ENCODE measurements at regions not wholly inside any gene's neighbourhood (a gene's known extent, or its start where the extent isn't known, plus 50 kb on each side); places are given as distances from the start of the nearest gene placed in this dataset.
"Not testable (repeated sequence)": the region's sequence is repeated elsewhere in the genome, so short reads cannot be mapped to it uniquely, and the experiment has no call there.

GRCh38 chr10:35993591-35994515 is 351.8 kb upstream of the FZD8 start:
- no peak for DNase-seq (ENCODE audit: low spot score)

- DNase-seq (ENCODE audit: low spot score): no peak
These were observed 350.0 kb upstream of the FZD8 start for GRCh38 chr10:35992107-35992506.

GRCh38 chr10:35986756-35987502 is 344.8 kb upstream of the FZD8 start:
- DNase-seq (ENCODE audit: low spot score): no peak

- no peak for DNase-seq (ENCODE audit: low spot score)
These were observed 337.0 kb upstream of the FZD8 start for GRCh38 chr10:35979116-35979515.

DNA sequence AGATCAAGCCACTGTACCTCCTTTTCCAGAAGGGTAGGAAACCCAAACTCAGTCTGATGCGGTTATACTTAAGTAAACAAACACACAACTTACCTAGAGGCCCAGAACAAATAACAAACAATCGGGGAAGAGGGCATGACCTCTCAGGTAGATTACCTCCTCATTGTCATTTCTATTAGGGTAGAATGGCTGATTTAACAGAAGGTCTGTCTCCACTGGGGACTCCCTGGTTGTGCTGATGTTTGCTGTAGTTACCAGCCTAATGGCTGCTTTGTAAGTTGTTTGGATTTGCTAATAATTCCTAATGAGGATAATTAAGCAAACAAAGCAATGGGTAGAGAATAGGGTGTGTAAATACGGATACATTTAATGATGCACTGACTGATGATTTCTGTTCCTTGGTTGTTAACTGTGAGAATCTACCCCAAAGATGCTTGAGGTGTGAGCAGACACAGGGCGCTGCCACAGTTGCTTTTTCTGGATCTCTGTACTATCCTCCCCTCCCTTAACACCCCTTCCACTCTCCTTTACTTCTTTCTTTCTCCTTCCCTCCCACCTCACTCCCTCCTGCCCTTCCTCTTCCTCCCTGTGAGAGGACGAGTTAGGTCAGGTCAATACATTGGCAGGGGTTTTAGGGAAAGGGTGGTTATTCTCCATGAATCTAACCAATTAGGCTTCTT is 332.0 kb upstream of the FZD8 start:
- not testable (repeated sequence) for DNase-seq (ENCODE audit: low spot score)

DNA sequence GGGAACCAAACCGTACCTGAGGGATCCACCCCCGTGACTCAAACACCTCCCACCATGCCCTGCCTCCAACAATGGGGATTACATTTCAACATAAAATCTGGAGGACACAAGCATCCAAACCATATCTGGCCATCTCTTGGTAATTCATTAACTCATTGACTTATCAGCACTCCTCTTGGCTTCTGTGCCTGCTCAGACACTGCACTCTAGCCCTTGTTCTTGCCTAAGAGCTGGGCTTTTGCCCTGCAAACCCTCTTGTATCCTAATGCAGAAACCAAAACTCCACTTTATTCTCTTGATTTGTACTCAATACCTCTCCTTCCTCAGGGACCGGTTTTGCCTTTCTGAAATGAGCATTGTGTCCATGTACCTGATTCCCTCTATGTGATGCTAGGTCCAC is 330.2 kb upstream of the FZD8 start:
- no peak for DNase-seq (ENCODE audit: low spot score)

- DNase-seq (ENCODE audit: low spot score): no peak
These were observed 329.3 kb upstream of the FZD8 start for GRCh38 chr10:35971397-35971796.

GRCh38 chr10:35963685-35964084 is 321.6 kb upstream of the FZD8 start:
- DNase-seq (ENCODE audit: low spot score): no peak

DNA sequence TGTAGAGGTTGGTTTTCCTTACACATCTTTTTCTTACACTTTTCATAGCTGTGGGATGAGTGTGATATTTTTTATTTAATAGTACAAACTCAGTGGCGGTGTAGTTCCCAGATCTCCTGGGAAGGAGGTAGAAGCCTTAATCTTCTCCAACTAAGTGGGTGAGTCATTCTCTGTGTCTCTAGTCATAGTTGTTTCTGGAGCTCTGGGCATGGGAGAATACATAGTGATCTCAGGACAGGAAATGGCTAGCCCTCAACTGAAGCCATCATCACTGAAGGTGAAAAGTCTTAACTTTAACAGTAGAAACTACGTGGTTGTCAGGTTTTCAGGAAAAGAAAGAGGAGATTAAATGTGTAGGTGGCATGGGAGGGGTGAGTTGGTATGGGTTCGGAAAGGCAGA is 319.4 kb upstream of the FZD8 start:
- DNase-seq (ENCODE audit: low spot score): peak; percentile 37

GRCh38 chr10:35959252-35959651 is 317.2 kb upstream of the FZD8 start:
- DNase-seq (ENCODE audit: low spot score): no peak

- not testable (repeated sequence) for DNase-seq (ENCODE audit: low spot score)
These were observed 316.5 kb upstream of the FZD8 start for GRCh38 chr10:35958609-35959008.

- DNase-seq (ENCODE audit: low spot score): no peak
These were observed 308.6 kb upstream of the FZD8 start for GRCh38 chr10:35950701-35951100.

GRCh38 chr10:35950226-35950625 is 308.1 kb upstream of the FZD8 start:
- DNase-seq (ENCODE audit: low spot score): no peak

DNA sequence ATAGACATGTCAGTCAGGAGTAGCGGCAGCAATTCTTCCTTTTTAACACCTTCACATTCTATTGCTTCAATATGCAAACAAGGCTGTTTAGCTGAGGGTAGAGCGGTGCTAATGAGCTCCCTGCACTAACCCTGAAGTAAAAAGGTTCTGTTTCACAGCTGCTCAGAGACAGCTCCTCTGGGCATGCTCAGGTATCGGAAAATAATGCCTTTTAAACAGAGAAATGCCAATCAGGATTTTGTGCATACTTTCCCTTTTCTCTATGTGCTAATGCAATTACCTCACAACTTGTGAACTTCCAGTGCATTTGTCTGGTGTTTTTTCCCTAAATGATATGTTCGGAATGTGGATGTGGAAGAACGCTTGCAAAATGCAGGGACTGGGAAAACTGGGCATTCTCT is 307.7 kb upstream of the FZD8 start:
- DNase-seq (ENCODE audit: low spot score): no peak

DNA sequence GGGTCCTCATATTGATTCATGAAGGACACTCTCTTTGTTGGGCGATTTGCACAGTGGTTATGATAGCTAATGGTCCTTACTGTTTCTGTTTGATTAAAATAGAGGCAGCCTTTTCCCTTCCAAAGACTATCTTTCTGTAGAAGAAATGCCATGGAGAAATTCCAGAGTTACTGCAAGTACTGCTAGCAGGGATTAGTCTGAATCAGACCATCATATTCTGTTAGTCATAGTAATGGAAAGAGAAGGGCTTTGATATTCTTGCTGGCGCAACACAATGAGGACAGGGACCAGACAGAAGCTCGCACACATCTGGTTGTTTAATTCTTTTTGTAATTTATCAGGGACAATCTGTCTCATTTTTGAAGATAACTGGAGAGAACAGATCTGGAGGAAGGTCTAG is 304.5 kb upstream of the FZD8 start:
- peak; percentile 72 for DNase-seq (ENCODE audit: low spot score)

GRCh38 chr10:35942057-35942456 is 300.0 kb upstream of the FZD8 start:
- no peak for DNase-seq (ENCODE audit: low spot score)

GRCh38 chr10:35940141-35941041 is 298.3 kb upstream of the FZD8 start:
- peak; percentile 22 for DNase-seq (ENCODE audit: low spot score)

- no peak for DNase-seq (ENCODE audit: low spot score)
These were observed 296.1 kb upstream of the FZD8 start for GRCh38 chr10:35938160-35938559.

DNA sequence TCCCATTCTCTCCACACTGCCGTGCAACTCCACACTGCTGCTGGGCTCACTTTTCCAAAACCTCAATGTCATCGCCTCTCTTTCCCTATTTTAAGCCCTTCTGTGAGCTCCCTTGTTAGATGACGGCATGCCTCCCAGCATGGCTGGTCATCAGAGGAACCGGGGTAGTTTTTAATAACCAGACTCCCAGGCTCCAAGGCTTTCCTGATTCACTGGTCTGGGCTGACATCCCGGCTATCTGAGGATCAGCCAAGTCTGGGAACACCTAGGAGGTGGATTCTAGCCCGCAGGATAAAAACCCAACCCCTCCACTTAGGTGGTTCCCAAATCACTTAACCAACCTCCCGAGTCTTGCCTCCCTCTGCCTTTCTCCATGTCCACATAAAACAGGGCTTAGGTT is 295.4 kb upstream of the FZD8 start:
- no peak for DNase-seq (ENCODE audit: low spot score)

GRCh38 chr10:35934642-35934995 is 292.5 kb upstream of the FZD8 start:
- no peak for DNase-seq (ENCODE audit: low spot score)

DNA sequence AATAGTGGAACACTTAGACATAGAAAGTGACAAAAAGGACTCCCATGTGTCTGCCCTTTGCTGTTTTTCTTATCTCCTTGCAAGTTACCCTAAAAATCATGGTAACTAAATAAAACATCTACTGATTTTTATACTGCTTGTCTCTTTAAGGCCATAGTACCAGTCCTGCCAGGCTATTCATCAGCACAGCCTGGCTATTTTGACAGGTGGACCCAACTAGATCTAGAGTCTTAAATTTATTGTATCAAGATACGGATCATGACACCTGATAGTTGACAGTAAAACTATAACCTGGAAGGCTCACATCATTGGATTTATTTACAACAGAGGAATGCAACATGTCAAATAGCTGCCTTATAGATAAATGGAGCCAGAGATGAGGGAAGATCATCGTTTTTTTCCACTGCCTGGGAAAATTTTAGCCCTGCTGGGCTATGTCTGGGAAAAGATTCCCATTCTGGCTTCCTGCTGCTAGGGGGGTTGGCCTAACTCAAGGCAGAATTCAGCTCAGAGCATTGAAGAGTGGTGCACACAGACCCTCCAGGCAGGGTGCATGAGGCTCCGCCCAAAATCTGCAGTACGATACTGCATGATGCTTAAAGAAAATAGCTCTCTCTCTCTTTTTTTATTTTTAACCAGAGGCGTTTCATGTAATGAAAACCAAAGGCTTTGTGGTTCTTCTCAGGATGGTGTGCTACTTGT is 292.0 kb upstream of the FZD8 start:
- DNase-seq (ENCODE audit: low spot score): no peak

All from AG08395 (cell line).